OCI-LY7 (cell line): ENCODE measurements at regions not wholly inside any gene's neighbourhood (a gene's known extent, or its start where the extent isn't known, plus 50 kb on each side); places are given as distances from the start of the nearest gene placed in this dataset.

Experiments
- CTCF ChIP-seq: fragments of 200-600 bp; sonication (generic); conservative IDR thresholded peaks from 2 replicates; pipeline ENCODE4 v1.5.1; 2014; ENCODE audit warnings: mild to moderate bottlenecking, antibody characterized with exemption, low read length, moderate library complexity, mixed read lengths
- EZH2phosphoT487 ChIP-seq: fragments of 200-600 bp; sonication (generic); IDR thresholded peaks from 2 replicates; pipeline ENCODE4 v1.6.1; 2018; ENCODE audit warnings: low read depth, borderline replicate concordance, mild to moderate bottlenecking, mixed run types, antibody characterized with exemption, low read length, moderate library complexity, mixed read lengths

- TF ChIP-seq CTCF (no peak), EZH2phosphoT487 (no peak)
These were observed 1016.6 kb upstream of the PCDH20 start for GRCh38 chr13:62432295-62432694.
